ENCODE measurements at regions not wholly inside any gene's neighbourhood (a gene's known extent, or its start where the extent isn't known, plus 50 kb on each side); places are given as distances from the start of the nearest gene placed in this dataset.

- TF ChIP-seq YY1 (IDR thresholded peaks at IDR 0.05; ENCODE audit: insufficient read depth, insufficient read length) (no peak), SUZ12 (IDR thresholded peaks at IDR 0.05; ENCODE audit: extremely low read depth, insufficient read depth, insufficient read length) (no peak)
Measured at GRCh38 chr6:167739721-167740475, 86.8 kb upstream of the AFDN start.

All from NT2/D1 (cell line).